ENCODE measurements at regions not wholly inside any gene's neighbourhood (a gene's known extent, or its start where the extent isn't known, plus 50 kb on each side); places are given as distances from the start of the nearest gene placed in this dataset.

- DNase-seq (ENCODE audit: low read depth in 2 of 3, low spot score in 2 of 3), result no peak
These were observed 266.2 kb upstream of the IGF1R start for GRCh38 chr15:98382139-98382538.

GRCh38 chr15:98383571-98383970 is 264.8 kb upstream of the IGF1R start:
- no peak for DNase-seq (ENCODE audit: low read depth in 2 of 3, low spot score in 2 of 3)

- DNase-seq (ENCODE audit: low read depth in 2 of 3, low spot score in 2 of 3), result no peak
These were observed 263.9 kb upstream of the IGF1R start for GRCh38 chr15:98384328-98385029.

- DNase-seq (ENCODE audit: low read depth in 2 of 3, low spot score in 2 of 3), result no peak
These were observed 262.5 kb upstream of the IGF1R start for GRCh38 chr15:98385752-98386381.

- DNase-seq (ENCODE audit: low read depth in 2 of 3, low spot score in 2 of 3), result no peak
These were observed 261.8 kb upstream of the IGF1R start for GRCh38 chr15:98386561-98386960.

GRCh38 chr15:98387866-98388265 is 260.5 kb upstream of the IGF1R start:
- no peak for DNase-seq (ENCODE audit: low read depth in 2 of 3, low spot score in 2 of 3)

- no peak for DNase-seq (ENCODE audit: low read depth in 2 of 3, low spot score in 2 of 3)
These were observed 257.3 kb upstream of the IGF1R start for GRCh38 chr15:98390946-98391530.

GRCh38 chr15:98391568-98391967 is 256.8 kb upstream of the IGF1R start:
- DNase-seq (ENCODE audit: low read depth in 2 of 3, low spot score in 2 of 3), result no peak

- DNase-seq (ENCODE audit: low read depth in 2 of 3, low spot score in 2 of 3), result no peak
These were observed 254.9 kb upstream of the IGF1R start for GRCh38 chr15:98393471-98393870.

- no peak for DNase-seq (ENCODE audit: low read depth in 2 of 3, low spot score in 2 of 3)
These were observed 253.8 kb upstream of the IGF1R start for GRCh38 chr15:98394546-98394945.

GRCh38 chr15:98395974-98396610 is 252.2 kb upstream of the IGF1R start:
- DNase-seq (ENCODE audit: low read depth in 2 of 3, low spot score in 2 of 3), result no peak

GRCh38 chr15:98397419-98397818 is 250.9 kb upstream of the IGF1R start:
- DNase-seq (ENCODE audit: low read depth in 2 of 3, low spot score in 2 of 3), result no peak

GRCh38 chr15:98398056-98398455 is 250.3 kb upstream of the IGF1R start:
- no peak for DNase-seq (ENCODE audit: low read depth in 2 of 3, low spot score in 2 of 3)

- no peak for DNase-seq (ENCODE audit: low read depth in 2 of 3, low spot score in 2 of 3)
These were observed 249.5 kb upstream of the IGF1R start for GRCh38 chr15:98398886-98399285.

- DNase-seq (ENCODE audit: low read depth in 2 of 3, low spot score in 2 of 3), result no peak
These were observed 248.2 kb upstream of the IGF1R start for GRCh38 chr15:98400120-98400519.

GRCh38 chr15:98401029-98401428 is 247.3 kb upstream of the IGF1R start:
- no peak for DNase-seq (ENCODE audit: low read depth in 2 of 3, low spot score in 2 of 3)

GRCh38 chr15:98402486-98402885 is 245.9 kb upstream of the IGF1R start:
- no peak for DNase-seq (ENCODE audit: low read depth in 2 of 3, low spot score in 2 of 3)

- no peak for DNase-seq (ENCODE audit: low read depth in 2 of 3, low spot score in 2 of 3)
These were observed 245.2 kb upstream of the IGF1R start for GRCh38 chr15:98403169-98403568.

GRCh38 chr15:98403569-98403968 is 244.8 kb upstream of the IGF1R start:
- DNase-seq (ENCODE audit: low read depth in 2 of 3, low spot score in 2 of 3), result no peak

- DNase-seq (ENCODE audit: low read depth in 2 of 3, low spot score in 2 of 3), result no peak
These were observed 243.3 kb upstream of the IGF1R start for GRCh38 chr15:98405013-98405412.

- no peak for DNase-seq (ENCODE audit: low read depth in 2 of 3, low spot score in 2 of 3)
These were observed 240.1 kb upstream of the IGF1R start for GRCh38 chr15:98408231-98408630.

GRCh38 chr15:98410328-98410727 is 238.0 kb upstream of the IGF1R start:
- no peak for DNase-seq (ENCODE audit: low read depth in 2 of 3, low spot score in 2 of 3)

Measured in activated CD8-positive, alpha-beta memory T cell treated with anti-CD3 and anti-CD28 coated beads for 48 hours (primary cell).